Esophagus squamous epithelium (tissue), 4 donors: ENCODE measurements at regions not wholly inside any gene's neighbourhood (a gene's known extent, or its start where the extent isn't known, plus 50 kb on each side); places are given as distances from the start of the nearest gene placed in this dataset.

Source experiments
- CTCF ChIP-seq, 6 experiments: fragments of 450-650 bp in 4 of 6; fragments of 200-600 bp in 2 of 6; sonication (generic) in 2 of 6; IDR thresholded peaks; one replicate each; pipeline ENCODE4 v1.5.1; 2016 to 2019; ENCODE audit warnings: antibody characterized with exemption in 6 of 6, mild to moderate bottlenecking in 4 of 6, moderate library complexity in 4 of 6
- POLR2A ChIP-seq, 4 donors: fragments of 450-650 bp; IDR thresholded peaks; one replicate each; pipeline ENCODE4 v1.6.1; 2017; ENCODE audit warnings: antibody characterized with exemption in 4 of 4, mild to moderate bottlenecking in 4 of 4, moderate library complexity in 3 of 4

- TF ChIP-seq CTCF (IDR thresholded peaks at IDR 0.05) (no peak), POLR2A (IDR thresholded peaks at IDR 0.05) (no peak)
These were observed 192.6 kb upstream of the FAM241A start for GRCh38 chr4:111952688-111953087.
